T-cell (primary cell): ENCODE measurements at regions not wholly inside any gene's neighbourhood (a gene's known extent, or its start where the extent isn't known, plus 50 kb on each side); places are given as distances from the start of the nearest gene placed in this dataset.
A peak's percentile ranks its signal among the peaks of the same experiment; 100 is the strongest.

Experiments
- ATAC-seq, 4 experiments: fragments of 200-7000 bp in 3 of 4; fragments of 150-1000 bp in 1 of 4; cut with Tn5 transposase; replicated peaks in 1 of 4; 1 replicate in 3 of 4; 2 replicates in 1 of 4; pipeline ENCODE4 v1.10.0; 2021; ENCODE audit warnings: moderate library complexity in 3 of 4, mild to moderate bottlenecking in 2 of 4, moderate number of reproducible peaks in 1 of 4
- CTCF ChIA-PET, 2 donors: fragments of 300-600 bp; sonication (Branson Sonifier 250); formaldehyde crosslinking; loops; one replicate each; lab custom pipeline; 2022; ENCODE audit warnings: antibody characterized with exemption in 2 of 2; lab: Charles Lee
- POLR2A ChIA-PET, 2 donors: fragments of 300-600 bp; sonication (Branson Sonifier 250); formaldehyde crosslinking; loops; one replicate each; lab custom pipeline; 2022; ENCODE audit warnings: antibody characterized with exemption in 2 of 2; lab: Charles Lee
- DNase-seq, 35 experiments: peaks; one replicate each; pipeline versions ENCODE4 v3.0.0 to v3.0.0-alpha.2; 2013 to 2023
- H3K27ac ChIP-seq: one replicate; pipeline ENCODE4 v1.5.1; 2013; ENCODE audit warnings: low read length
- H3K27me3 ChIP-seq, 2 experiments: replicated peaks in 1 of 2; 1 replicate in 1 of 2; 2 replicates in 1 of 2; pipeline versions ENCODE4 v1.6.1 to v1.7.0; 2013; ENCODE audit warnings: low read length in 1 of 2, mixed read lengths in 1 of 2; ENCODE audit not compliant: control insufficient read depth in 2 of 2, insufficient read depth in 2 of 2; ENCODE audit errors: extremely low read depth in 1 of 2
- H3K36me3 ChIP-seq, 2 donors: 1 replicate in 1 of 2; 2 replicates in 1 of 2; pipeline versions ENCODE4 v1.6.1 to v1.7.0; 2013; ENCODE audit warnings: low read length in 1 of 2; ENCODE audit not compliant: control insufficient read depth in 2 of 2, insufficient read depth in 1 of 2; ENCODE audit errors: extremely low read depth in 1 of 2
- H3K4me1 ChIP-seq, 2 experiments: 1 replicate in 1 of 2; 2 replicates in 1 of 2; pipeline versions ENCODE4 v1.6.1 to v1.7.0; 2013; ENCODE audit warnings: low read length in 2 of 2, mixed read lengths in 1 of 2; ENCODE audit not compliant: insufficient read depth in 2 of 2, control insufficient read depth in 1 of 2; ENCODE audit errors: extremely low read depth in 1 of 2
- H3K4me3 ChIP-seq, 2 donors: 1 replicate in 1 of 2; 2 replicates in 1 of 2; pipeline versions ENCODE4 v1.5.1 to v1.7.0; 2013; ENCODE audit warnings: mild to moderate bottlenecking in 2 of 2, low read length in 1 of 2, moderate library complexity in 1 of 2; ENCODE audit not compliant: control insufficient read depth in 1 of 2; ENCODE audit errors: extremely low read depth in 1 of 2
- H3K9me3 ChIP-seq: 2 replicates; pipeline ENCODE4 v1.7.0; 2013
- H3K27ac Mint-ChIP-seq, 2 donors: one replicate each; pipeline ENCODE4 v1.8.0; 2020 to 2021; ENCODE audit warnings: mild to moderate bottlenecking in 2 of 2, mixed read lengths in 2 of 2
- H3K27me3 Mint-ChIP-seq, 2 donors: one replicate each; pipeline ENCODE4 v1.8.0; 2021 to 2022; ENCODE audit warnings: mixed read lengths in 2 of 2
- H3K36me3 Mint-ChIP-seq: one replicate; pipeline ENCODE4 v1.8.0; 2021; ENCODE audit warnings: mixed read lengths
- H3K4me1 Mint-ChIP-seq, 3 donors: one replicate each; pipeline ENCODE4 v1.8.0; 2020 to 2022; ENCODE audit warnings: mixed read lengths in 3 of 3, mild to moderate bottlenecking in 1 of 3
- H3K4me3 Mint-ChIP-seq, 3 donors: one replicate each; pipeline ENCODE4 v1.8.0; 2020 to 2022; ENCODE audit warnings: mild to moderate bottlenecking in 3 of 3, mixed read lengths in 3 of 3, moderate library complexity in 3 of 3
- H3K9me3 Mint-ChIP-seq, 3 donors: one replicate each; pipeline ENCODE4 v1.8.0; 2020 to 2022; ENCODE audit warnings: mixed read lengths in 3 of 3
- WGBS: methylation state at CpG from one replicate; pipeline ENCODE4 v1.1.5; 2013; ENCODE audit warnings: missing lambda C conversion rate; ENCODE audit not compliant: insufficient coverage; 5-methylcytosine and 5-hydroxymethylcytosine counted together

- no peaks in the 10 kb centered on the region for H3K9me3 Mint-ChIP-seq
- Histone ChIP-seq H3K27me3 (peaks cover 0 to 6% of the 10 kb centered on the region in 2 experiments), H3K4me3 (no peak overlapping the region), H3K9me3 (no peaks in the 10 kb centered on the region), H3K4me1 (no peaks in the 10 kb centered on the region), H3K27ac (no peak overlapping the region), H3K36me3 (no peaks in the 10 kb centered on the region)
- no peaks in the 10 kb centered on the region for H3K4me1 Mint-ChIP-seq
- 81% methylated on average over 3 of the region's 9 CpGs for WGBS
- no peak overlapping the region for H3K4me3 Mint-ChIP-seq
- no peaks in the 10 kb centered on the region for H3K36me3 Mint-ChIP-seq
- ChIA-PET POLR2A (interaction anchor here in 1 of 2 donors (0.7 kb wide), 1 partner anchor 59 kb away, joined by 3 read pairs; no protein-coding TSS in a partner anchor), CTCF (interaction anchor here in 1 of 2 donors (0.6 kb wide), 1 partner anchor 185 kb away, joined by 3 read pairs; no protein-coding TSS in a partner anchor)
- no peak overlapping the region for H3K27ac Mint-ChIP-seq
- DNase-seq = no peak
- H3K27me3 Mint-ChIP-seq = peaks cover 0 to 5% of the 10 kb centered on the region in 2 donors
- peak in 1 of 4 experiments; percentile 40 for ATAC-seq
Observed at GRCh38 chr3:14256561-14257342, 78.1 kb downstream of the LSM3 start.

GRCh38 chr3:14258906-14259904 lies 80.6 kb downstream of the LSM3 start:
- no peaks in the 10 kb centered on the region for H3K36me3 ChIP-seq
- no peak overlapping the region for H3K27ac ChIP-seq
- H3K36me3 Mint-ChIP-seq = no peaks in the 10 kb centered on the region
- no peak overlapping the region for H3K4me3 Mint-ChIP-seq
- DNase-seq (no peak), ATAC-seq (no peak)
- H3K9me3 Mint-ChIP-seq = no peaks in the 10 kb centered on the region
- 77% methylated on average over 8 of the region's 12 CpGs for WGBS
- no peak overlapping the region for H3K27ac Mint-ChIP-seq
- H3K4me1 ChIP-seq = no peaks in the 10 kb centered on the region
- no peak overlapping the region for H3K4me3 ChIP-seq
- H3K4me1 Mint-ChIP-seq = no peaks in the 10 kb centered on the region
- ChIA-PET CTCF (interaction anchor here (0.6 to 1.5 kb wide), 6 partner anchors 143 to 403 kb away, joined by 3 to 14 read pairs (median 3); no protein-coding TSS in a partner anchor), POLR2A (no interaction called here)
- H3K9me3 ChIP-seq = no peaks in the 10 kb centered on the region
- peaks cover 0 to 6% of the 10 kb centered on the region in 2 experiments for H3K27me3 ChIP-seq
- H3K27me3 Mint-ChIP-seq = peaks cover 5 to 7% of the 10 kb centered on the region in 2 donors

- WGBS = 77% methylated on average over 7 of the region's 7 CpGs
- no peaks in the 10 kb centered on the region for H3K9me3 Mint-ChIP-seq
Observed at GRCh38 chr3:14260463-14260862, 81.8 kb downstream of the LSM3 start.

GRCh38 chr3:14261229-14261628 lies 82.6 kb downstream of the LSM3 start:
- no peak overlapping the region for H3K27ac Mint-ChIP-seq
- H3K4me3 Mint-ChIP-seq = no peak overlapping the region

More at GRCh38 chr3:14260463-14260862, 81.8 kb downstream of the LSM3 start:
- Histone ChIP-seq H3K27me3 (peaks cover 0 to 9% of the 10 kb centered on the region in 2 experiments), H3K4me1 (no peaks in the 10 kb centered on the region), H3K36me3 (no peaks in the 10 kb centered on the region), H3K27ac (no peak overlapping the region), H3K9me3 (no peaks in the 10 kb centered on the region), H3K4me3 (no peak overlapping the region)
- no peak overlapping the region for H3K27ac Mint-ChIP-seq
- no peak overlapping the region for H3K4me3 Mint-ChIP-seq
- DNase-seq (no peak), ATAC-seq (no peak)
- H3K36me3 Mint-ChIP-seq = no peaks in the 10 kb centered on the region
- CTCF ChIA-PET = interaction anchor here (1.5 to 2.1 kb wide), 2 partner anchors 206 kb away, joined by 6 to 14 read pairs; no protein-coding TSS in a partner anchor
- POLR2A ChIA-PET = no interaction called here
- H3K4me1 Mint-ChIP-seq = no peaks in the 10 kb centered on the region
- peaks cover 5 to 7% of the 10 kb centered on the region in 2 donors for H3K27me3 Mint-ChIP-seq

GRCh38 chr3:14262212-14262611 lies 83.6 kb downstream of the LSM3 start:
- Histone ChIP-seq H3K27me3 (peaks cover 0 to 15% of the 10 kb centered on the region in 2 experiments), H3K4me1 (no peaks in the 10 kb centered on the region), H3K27ac (no peak overlapping the region), H3K4me3 (no peak overlapping the region), H3K36me3 (no peaks in the 10 kb centered on the region), H3K9me3 (no peaks in the 10 kb centered on the region)
- CTCF ChIA-PET = interaction anchor here (1.0 to 2.1 kb wide), 3 partner anchors 201 to 206 kb away, joined by 4 to 16 read pairs (median 14); no protein-coding TSS in a partner anchor
- no peak overlapping the region for H3K27ac Mint-ChIP-seq
- WGBS = no CpG with 5 or more reads among the region's 1 CpG
- no peak overlapping the region for H3K4me3 Mint-ChIP-seq
- no peaks in the 10 kb centered on the region for H3K9me3 Mint-ChIP-seq
- H3K4me1 Mint-ChIP-seq = no peaks in the 10 kb centered on the region
- peaks cover 5 to 7% of the 10 kb centered on the region in 2 donors for H3K27me3 Mint-ChIP-seq
- DNase-seq (no peak), ATAC-seq (no peak)
- no peaks in the 10 kb centered on the region for H3K36me3 Mint-ChIP-seq
- POLR2A ChIA-PET = interaction anchor here in 1 of 2 donors (0.5 kb wide), 1 partner anchor 621 kb away, joined by 3 read pairs; no protein-coding TSS in a partner anchor

More at GRCh38 chr3:14261229-14261628, 82.6 kb downstream of the LSM3 start:
- Histone ChIP-seq H3K27ac (no peak overlapping the region), H3K4me3 (no peak overlapping the region), H3K4me1 (no peaks in the 10 kb centered on the region), H3K36me3 (no peaks in the 10 kb centered on the region), H3K9me3 (no peaks in the 10 kb centered on the region), H3K27me3 (peaks cover 0 to 9% of the 10 kb centered on the region in 2 experiments)
- peak; percentile 10 to 84 (median 62) for DNase-seq
- Mint-ChIP-seq H3K36me3 (no peaks in the 10 kb centered on the region), H3K4me1 (no peaks in the 10 kb centered on the region), H3K27me3 (peaks cover 5 to 7% of the 10 kb centered on the region in 2 donors), H3K9me3 (no peaks in the 10 kb centered on the region)
- 0% methylated on average over 2 of the region's 8 CpGs for WGBS
- POLR2A ChIA-PET = no interaction called here
- ATAC-seq = peak; percentile 52 to 75 (median 58)
- CTCF ChIA-PET = interaction anchor here (0.5 to 2.1 kb wide), 5 partner anchors 118 to 209 kb away, joined by 3 to 16 read pairs (median 6); no protein-coding TSS in a partner anchor

- Mint-ChIP-seq H3K9me3 (no peaks in the 10 kb centered on the region), H3K27ac (no peak overlapping the region), H3K4me3 (no peak overlapping the region), H3K4me1 (no peaks in the 10 kb centered on the region), H3K27me3 (peaks cover 7 to 9% of the 10 kb centered on the region in 2 donors), H3K36me3 (no peaks in the 10 kb centered on the region)
- Histone ChIP-seq H3K27ac (no peak overlapping the region), H3K4me1 (no peaks in the 10 kb centered on the region), H3K4me3 (no peak overlapping the region), H3K27me3 (peaks cover 0 to 18% of the 10 kb centered on the region in 2 experiments), H3K36me3 (no peaks in the 10 kb centered on the region), H3K9me3 (no peaks in the 10 kb centered on the region)
- ChIA-PET CTCF (no interaction called here), POLR2A (no interaction called here)
- DNase-seq = no peak
- ATAC-seq = no peak
- 33% methylated on average over 2 of the region's 3 CpGs for WGBS
Observed at GRCh38 chr3:14262867-14263266, 84.2 kb downstream of the LSM3 start.
